ENCODE measurements at regions not wholly inside any gene's neighbourhood (a gene's known extent, or its start where the extent isn't known, plus 50 kb on each side); places are given as distances from the start of the nearest gene placed in this dataset.

- DNase-seq (no peak), ATAC-seq (no peak)
- intact Hi-C loops (cut with DNase I) = no loop called here
Observed at GRCh38 chr4:180866933-180867643, 1376.1 kb upstream of the TENM3 start.

DNA sequence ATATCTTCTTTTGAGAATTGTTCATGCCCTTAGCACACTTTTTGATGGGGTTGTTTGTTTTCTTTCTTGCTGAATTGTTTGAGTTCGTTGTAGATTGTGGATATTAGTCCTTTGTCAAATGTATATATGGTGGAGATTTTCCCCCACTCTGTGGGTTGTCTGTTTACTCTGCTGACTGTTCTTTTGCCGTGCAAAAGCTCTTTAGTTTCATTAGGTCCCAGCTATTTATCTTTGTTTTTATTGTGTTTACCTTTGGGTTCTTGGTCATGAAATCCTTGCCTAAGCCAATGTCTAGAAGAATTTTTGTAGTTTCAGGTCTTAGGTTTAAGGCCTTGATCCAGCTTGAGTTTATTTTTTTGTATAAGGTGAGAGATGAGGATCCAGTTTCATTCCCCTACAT, 1372.6 kb upstream of the TENM3 start:
- intact Hi-C loops (cut with DNase I) = no loop called here
- no peak for ATAC-seq
- DNase-seq = no peak

GRCh38 chr4:180898305-180898704, 1344.9 kb upstream of the TENM3 start:
- no peak for DNase-seq
- intact Hi-C loops (cut with DNase I) = no loop called here
- ATAC-seq = no peak

- intact Hi-C loops (cut with DNase I) = no loop called here
- no peak for ATAC-seq
- DNase-seq = no peak
Observed at GRCh38 chr4:180900781-180901180, 1342.4 kb upstream of the TENM3 start.

GRCh38 chr4:180909279-180909678, 1333.9 kb upstream of the TENM3 start:
- ATAC-seq = no peak
- DNase-seq = no peak
- intact Hi-C loops (cut with DNase I) = no loop called here

- ATAC-seq (peak in 1 of 2 donors; percentile 61), DNase-seq (no peak)
- intact Hi-C loops (cut with DNase I) = no loop called here
Observed at GRCh38 chr4:180913750-180914149, 1329.5 kb upstream of the TENM3 start.

GRCh38 chr4:180923486-180923885, 1319.7 kb upstream of the TENM3 start:
- DNase-seq (no peak), ATAC-seq (peak in 1 of 2 donors; percentile 77)
- intact Hi-C loops (cut with DNase I) = no loop called here

GRCh38 chr4:180925805-180926204, 1317.4 kb upstream of the TENM3 start:
- intact Hi-C loops (cut with DNase I) = no loop called here
- ATAC-seq = no peak
- no peak for DNase-seq

- no peak for ATAC-seq
- DNase-seq = no peak
- intact Hi-C loops (cut with DNase I) = no loop called here
Observed at GRCh38 chr4:180926277-180926676, 1316.9 kb upstream of the TENM3 start.

DNA sequence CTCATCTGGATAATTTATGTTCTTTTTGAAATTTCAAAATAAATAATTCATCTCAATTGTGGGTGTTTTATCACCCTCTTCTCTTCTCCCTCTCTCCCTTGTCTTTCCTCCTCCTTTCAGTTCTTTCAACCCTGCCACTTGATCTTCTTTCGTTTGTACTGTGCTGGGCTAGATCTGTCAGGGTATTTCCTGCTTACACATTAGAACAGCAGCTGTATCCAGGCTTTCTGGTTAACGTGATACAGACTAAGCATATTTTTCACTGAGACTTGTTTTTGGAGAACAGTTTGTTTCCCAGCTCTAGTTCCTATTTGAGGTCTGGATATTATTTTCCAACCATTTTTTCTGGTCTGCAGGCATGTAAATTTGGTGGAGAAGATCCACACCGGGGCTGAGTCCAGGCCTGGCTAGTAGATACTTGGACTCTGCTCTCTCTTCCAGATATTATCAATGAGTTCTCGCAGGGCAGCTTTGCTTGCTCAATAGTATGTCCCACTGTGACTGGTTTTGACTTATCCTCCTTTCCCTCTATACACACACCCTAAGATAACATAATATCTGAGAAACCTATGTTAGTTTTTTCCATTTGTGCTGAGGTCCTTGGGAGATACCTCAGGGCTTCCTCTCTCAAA, 1310.7 kb upstream of the TENM3 start:
- no peak for DNase-seq
- intact Hi-C loops (cut with DNase I) = no loop called here
- no peak for ATAC-seq

GRCh38 chr4:180937083-180937482, 1306.1 kb upstream of the TENM3 start:
- DNase-seq (no peak), ATAC-seq (no peak)
- intact Hi-C loops (cut with DNase I) = no loop called here

GRCh38 chr4:180940680-180941079, 1302.5 kb upstream of the TENM3 start:
- intact Hi-C loops (cut with DNase I) = no loop called here
- no peak for ATAC-seq
- no peak for DNase-seq

DNA sequence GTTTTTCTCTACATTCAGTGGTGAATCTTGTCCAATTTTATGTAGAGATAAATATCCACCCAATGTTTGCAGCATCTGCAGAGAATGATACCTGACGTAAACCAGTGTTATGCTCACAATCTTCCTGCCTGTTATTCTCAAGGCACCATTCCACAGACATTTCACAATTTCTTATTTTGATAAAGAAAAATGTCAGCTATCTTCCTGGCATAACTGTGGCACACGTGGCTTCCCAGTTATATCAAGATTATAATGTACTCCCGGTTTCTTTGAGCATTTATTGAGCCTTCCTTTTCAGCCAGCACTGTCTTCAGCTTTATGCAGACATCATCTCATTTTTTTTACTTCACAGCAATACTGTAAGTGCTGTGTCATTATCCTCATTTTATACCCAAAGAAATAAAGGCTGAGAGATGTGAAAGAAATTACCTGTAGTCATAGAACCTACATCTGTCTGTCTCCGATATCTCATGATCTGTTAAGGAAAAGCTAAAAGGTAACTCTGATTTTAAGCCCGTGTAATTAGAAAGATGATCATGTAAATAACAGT, 1300.8 kb upstream of the TENM3 start:
- intact Hi-C loops (cut with DNase I) = no loop called here
- ATAC-seq = peak in 1 of 2 donors; percentile 35
- DNase-seq = no peak

- DNase-seq (no peak), ATAC-seq (no peak)
- intact Hi-C loops (cut with DNase I) = no loop called here
Observed at GRCh38 chr4:180946188-180946587, 1297.0 kb upstream of the TENM3 start.

DNA sequence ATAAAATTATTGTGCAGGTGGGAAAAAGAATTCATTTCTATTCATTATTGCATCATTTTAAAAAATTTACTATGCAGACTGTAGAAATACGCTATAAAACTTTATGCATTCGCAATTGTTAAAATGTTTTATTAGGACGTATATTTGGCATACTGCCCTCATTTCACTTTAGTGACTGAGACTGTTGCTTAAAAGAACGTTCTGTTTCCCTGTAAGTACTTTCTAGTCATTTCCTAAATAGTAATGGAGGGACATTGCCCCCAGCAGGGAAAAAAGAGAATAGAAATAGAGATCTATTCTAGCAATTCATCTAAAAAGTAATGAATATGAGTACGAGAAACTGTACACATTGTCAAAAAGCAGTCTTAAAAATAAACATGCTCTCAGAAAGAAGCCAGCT, 1295.8 kb upstream of the TENM3 start:
- intact Hi-C loops (cut with DNase I) = no loop called here
- no peak for DNase-seq
- no peak for ATAC-seq

GRCh38 chr4:180949424-180950213, 1293.6 kb upstream of the TENM3 start:
- intact Hi-C loops (cut with DNase I) = no loop called here
- ATAC-seq (no peak), DNase-seq (no peak)

DNA sequence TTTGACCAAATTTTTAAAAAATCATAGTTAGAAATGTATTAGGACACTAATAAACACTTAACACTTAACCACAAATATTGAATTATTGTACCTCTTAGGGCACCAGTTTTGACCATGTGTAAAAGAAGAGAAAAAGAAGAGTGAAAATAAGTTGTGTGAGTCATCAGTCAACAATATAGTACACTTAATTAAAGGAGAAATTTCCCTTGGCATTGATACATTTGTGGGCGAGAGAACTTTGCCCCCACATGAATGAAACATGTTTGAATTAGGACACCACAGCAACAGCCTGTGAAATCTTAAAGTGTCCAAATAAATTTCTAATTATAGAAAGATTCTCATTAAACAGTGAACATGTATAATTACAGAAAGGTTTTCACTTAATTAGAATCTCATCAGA, 1292.8 kb upstream of the TENM3 start:
- DNase-seq (no peak), ATAC-seq (no peak)
- intact Hi-C loops (cut with DNase I) = no loop called here

DNA sequence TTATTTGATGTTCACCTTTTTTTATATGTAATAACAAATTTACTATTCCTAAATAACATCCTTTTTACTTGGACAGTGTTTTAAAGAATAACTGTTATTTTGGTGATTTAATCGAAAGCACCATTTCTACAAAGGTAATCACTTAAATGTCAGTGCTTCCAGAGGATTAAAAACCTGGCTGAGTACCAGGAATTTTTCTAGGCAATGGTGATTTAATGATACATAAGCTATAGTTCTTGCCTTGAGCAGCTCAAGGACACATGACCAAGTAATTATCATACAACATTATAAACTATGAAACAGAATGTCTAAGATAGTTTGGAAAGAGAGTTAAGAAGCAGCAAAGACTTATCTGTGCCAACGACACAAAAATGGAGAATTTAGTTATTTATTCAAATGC, 1291.9 kb upstream of the TENM3 start:
- no peak for ATAC-seq
- intact Hi-C loops (cut with DNase I) = no loop called here
- DNase-seq = no peak

DNA sequence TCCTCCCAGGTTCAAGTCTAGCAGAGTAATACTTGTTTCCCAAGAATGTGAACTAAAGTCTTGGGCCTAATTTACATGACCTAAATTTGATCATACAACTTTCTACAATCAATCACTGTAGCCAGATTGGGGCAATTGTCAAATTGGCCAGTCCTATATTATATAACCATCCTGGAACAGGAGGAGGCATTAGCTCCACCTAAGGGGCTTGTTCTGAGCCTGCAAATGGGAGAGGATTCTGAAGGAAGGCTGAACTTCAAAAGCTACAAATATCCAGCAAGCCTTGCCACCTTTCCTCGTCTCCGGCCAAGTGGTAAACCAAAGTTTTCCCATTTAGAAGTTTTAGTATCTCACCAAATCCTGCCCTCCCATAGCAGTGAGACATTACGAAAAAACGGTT, 1289.6 kb upstream of the TENM3 start:
- ATAC-seq (no peak), DNase-seq (no peak)
- intact Hi-C loops (cut with DNase I) = no loop called here

DNA sequence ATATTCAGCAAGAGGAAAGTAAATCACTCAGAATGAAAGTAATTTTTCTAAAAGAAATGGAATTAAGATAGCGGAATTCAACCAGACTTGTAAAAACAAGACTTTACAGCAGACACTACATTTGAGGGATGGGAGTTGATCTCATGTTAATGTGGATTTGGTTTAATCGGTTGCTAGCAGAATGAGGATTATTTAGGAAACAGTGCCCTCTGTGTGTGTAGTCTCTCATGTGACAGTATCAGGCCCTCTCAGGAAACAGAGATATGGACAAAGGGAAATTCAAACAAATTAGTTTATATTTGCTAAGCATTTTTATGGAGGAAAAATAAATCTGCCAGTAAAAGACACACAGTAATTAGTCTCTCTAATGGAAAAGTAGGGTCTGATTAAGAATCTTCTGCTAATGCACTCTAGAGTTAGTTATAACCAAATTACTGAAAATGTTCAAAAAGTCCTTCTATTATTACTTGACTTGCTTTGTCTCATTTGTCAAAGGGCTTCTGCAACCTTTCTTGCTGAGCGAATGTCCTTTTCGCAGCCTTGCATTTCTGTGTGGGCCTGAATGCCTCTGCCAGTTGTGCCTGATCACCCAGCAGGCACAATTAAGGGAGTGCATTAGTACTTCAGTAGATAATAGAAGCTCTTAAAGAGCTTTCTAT, 1282.3 kb upstream of the TENM3 start:
- intact Hi-C loops (cut with DNase I) = no loop called here
- DNase-seq (no peak), ATAC-seq (no peak)
